ENCODE measurements at regions not wholly inside any gene's neighbourhood (a gene's known extent, or its start where the extent isn't known, plus 50 kb on each side); places are given as distances from the start of the nearest gene placed in this dataset.

DNA sequence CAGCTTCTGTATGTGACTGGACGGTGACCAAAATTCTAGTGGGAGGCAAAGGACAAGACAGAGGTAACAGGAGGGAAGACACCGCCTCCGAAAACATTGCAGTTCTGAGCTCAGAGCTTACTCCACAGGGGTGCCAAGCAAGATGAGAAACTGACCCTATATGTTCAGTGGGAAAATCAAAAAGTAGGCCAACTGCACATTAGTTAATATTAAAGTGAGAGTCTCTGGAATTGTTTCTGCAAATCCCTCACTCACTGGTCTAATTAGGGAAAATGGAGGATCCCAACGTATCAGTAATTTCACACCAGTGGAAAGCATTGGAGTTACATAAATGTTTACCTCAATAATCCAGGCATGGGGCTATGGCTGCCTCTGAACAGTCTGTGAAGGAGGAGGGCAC, 313.3 kb upstream of the KCNH8 start:
- in situ Hi-C loops (cut with MboI; ENCODE audit: low sequenced_read_pairs) = no loop called here

DNA sequence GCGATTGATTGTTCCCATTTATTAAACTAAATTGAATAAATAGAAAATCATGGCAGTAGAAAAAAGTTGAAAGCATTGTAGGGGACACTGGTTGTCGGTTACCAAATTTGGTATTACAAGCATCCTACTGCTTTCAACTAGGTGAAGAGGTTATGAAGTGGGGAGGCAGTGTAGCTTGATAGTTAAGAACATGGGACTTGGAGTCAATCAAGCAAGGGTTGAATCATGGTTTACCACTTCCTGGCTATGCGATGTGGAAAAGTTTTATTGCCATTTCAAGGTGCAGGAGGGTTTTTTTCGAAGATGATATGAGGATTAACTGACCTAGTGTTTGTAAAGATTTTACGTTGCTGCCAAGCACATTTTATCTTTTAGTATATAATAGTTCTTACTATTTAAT, 318.2 kb upstream of the KCNH8 start:
- in situ Hi-C loops (cut with MboI; ENCODE audit: low sequenced_read_pairs) = no loop called here

DNA sequence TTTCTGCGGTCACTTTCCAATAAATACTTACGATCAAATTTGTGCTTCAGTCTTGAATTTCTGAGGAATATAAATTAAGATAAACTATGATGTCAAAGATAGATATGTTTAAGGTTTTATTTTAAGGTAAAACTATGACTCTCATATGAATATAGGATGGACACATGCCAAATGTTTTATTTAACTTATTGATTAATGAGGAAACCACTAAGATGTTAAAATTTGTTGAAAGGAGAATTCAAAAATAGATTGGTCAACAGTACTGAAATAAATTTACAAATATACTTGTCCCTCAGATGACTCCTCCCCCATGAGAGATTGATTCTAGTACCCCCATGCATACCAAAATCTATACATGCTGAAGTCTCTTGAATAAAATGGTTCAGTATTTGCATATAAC, 319.7 kb upstream of the KCNH8 start:
- in situ Hi-C loops (cut with MboI; ENCODE audit: low sequenced_read_pairs) = no loop called here

DNA sequence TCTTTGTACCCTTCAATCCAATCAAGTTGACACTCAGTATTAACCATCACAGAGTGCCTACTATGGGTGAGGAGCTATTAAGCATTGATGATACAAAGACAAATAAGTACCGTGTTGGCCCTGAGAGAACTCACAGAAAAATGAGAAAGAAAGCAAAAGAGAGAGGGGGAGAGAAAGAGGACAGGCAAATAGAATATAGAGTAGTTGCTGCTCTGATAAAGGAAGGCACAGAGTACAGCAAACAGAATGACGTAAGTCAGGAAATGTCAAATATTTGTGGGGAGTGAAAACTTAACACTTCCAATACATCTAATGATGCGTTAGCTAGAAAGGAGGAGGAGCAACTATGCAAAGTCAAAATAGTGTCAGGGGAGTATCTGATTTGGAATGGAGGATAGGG, 320.6 kb upstream of the KCNH8 start:
- in situ Hi-C loops (cut with MboI; ENCODE audit: low sequenced_read_pairs) = no loop called here

DNA sequence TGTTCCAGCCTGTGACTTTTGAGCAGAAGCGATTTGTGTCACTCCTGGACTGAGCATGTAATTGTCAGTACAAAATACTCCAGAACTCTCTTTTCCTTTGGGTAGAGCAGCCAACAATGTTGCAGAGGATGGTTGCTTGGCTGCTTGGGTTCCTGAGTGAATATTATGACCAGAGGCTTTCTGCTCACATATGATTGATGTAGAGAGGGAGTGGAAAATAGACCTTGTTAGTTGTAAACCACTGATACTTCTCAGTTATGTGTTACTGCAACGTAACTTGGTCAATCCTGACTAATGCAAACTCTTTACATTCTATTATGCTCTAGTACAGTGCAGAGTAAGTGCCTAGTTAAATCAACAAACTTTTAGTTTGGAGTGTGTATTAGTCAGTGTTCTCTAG, 322.6 kb upstream of the KCNH8 start:
- in situ Hi-C loops (cut with MboI; ENCODE audit: low sequenced_read_pairs) = no loop called here

DNA sequence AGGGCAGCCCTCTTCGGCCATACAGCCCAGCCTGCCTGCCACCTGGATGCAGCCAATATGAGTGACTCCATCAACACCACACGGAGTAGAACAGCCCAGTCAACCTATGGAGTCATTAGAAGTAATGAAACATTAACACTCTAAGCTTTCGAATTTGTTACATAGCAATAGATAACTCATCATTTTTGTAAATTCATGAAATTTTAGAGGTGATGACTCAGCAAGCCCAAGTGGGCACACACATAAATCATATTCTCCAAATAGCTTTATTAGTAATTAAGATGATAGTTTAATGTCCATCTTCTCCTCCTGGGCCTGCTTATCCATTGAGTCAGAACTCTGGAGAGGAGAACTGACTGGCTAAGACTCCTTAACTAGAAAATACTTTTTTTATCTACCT, 335.0 kb upstream of the KCNH8 start:
- in situ Hi-C loops (cut with MboI; ENCODE audit: low sequenced_read_pairs) = no loop called here

DNA sequence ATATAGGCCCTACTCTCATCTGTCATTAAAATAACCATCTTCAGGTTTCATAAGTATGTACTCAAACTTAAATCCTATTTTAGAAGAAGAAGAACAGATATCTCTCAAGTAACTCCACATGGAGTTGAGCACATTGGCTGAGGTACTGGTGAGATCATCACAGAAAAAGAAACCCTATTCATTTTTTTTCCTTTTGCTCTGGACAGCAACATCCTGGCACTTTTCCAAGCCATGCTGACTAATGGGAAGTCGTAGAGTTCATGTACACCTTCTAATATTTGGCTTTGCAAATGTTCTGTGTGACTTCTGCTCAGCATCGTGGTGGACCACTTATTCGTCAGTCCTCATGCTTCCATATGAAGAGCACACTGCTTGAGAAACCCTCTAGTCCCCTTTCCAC, 336.0 kb upstream of the KCNH8 start:
- in situ Hi-C loops (cut with MboI; ENCODE audit: low sequenced_read_pairs) = no loop called here

DNA sequence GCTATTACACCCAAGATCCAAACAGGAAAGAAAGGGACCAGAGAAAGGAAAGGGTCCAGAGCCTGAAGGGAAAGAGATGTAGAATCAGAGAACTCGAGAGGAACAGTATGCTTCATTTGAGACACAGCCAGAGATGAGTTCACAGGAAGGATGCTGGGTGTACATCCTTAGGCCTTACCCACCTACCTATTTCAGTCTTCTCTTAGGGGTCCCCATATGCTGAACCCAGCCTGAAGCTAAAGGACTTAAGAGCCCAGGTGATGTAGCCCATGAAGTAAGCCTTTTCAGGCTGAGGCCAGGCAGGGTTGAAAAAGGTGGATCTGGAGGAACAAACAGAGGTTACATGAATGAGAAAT, 338.0 kb upstream of the KCNH8 start:
- in situ Hi-C loops (cut with MboI; ENCODE audit: low sequenced_read_pairs) = no loop called here

DNA sequence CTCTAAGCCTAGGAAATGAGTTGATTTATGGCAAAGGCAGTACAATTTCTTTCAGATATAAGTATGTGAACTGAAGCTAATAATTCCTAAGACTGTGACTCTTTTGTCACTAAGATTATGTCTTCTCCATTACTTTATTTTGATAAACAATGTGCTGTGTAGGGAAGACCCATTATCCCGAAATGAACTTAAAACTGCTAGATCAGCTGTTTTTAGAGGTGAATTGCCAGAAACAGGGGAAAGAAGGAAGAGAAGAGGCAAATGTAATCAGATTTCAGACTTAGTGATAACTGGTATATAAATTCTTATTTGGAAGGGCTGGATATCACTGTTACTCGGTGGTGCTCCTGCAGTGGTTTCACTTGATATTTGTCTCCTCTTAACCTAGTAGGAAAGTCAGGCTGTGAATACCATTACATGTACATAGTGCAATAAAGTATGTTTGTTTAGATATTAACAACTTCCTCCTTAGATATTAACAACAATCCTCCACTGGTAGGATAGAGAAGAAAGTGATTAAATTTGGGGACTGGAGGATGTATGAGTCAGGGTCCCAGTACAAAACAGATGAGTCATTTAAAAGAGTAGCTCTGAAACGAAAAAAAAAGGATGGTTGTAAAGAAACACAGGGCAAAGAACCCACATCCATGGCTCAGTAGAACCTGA, 338.5 kb upstream of the KCNH8 start:
- in situ Hi-C loops (cut with MboI; ENCODE audit: low sequenced_read_pairs) = no loop called here

DNA sequence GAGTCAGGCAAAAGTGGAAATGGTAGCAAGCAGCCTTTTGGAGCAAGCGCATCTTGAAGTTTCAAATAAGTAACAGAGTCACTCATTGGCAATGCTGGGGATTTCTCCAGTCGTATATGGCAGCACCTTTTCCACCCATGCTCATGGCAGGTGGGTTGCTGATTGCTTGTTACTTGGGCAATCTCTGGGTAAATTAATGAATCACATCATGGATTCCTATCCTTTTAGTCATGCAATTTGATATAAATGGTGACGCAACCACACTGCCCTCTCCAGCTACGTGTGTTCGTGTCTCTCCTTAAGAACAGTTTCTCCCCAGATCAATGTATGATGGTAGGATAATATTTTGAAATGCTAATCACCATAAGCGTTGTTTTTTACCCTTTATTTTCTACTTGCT, 339.9 kb upstream of the KCNH8 start:
- in situ Hi-C loops (cut with MboI; ENCODE audit: low sequenced_read_pairs) = no loop called here

DNA sequence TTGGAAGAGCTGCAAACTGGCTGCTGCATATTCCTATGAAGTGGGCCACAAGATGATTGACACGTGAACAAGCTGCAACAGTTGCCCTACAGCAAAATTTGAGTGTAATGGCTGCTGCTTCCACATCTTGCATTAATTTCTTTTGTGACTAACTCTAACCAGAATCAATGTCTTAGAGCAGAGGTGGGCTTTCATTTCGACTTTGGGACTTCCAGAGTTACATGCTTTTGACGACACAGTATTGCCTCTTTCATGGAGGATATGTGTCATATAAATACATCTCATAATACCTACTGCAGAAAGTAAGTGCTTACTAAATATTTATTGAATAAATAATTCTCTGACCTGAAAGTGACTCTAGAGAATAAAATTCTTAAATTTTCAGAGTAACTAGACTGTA, 340.7 kb upstream of the KCNH8 start:
- in situ Hi-C loops (cut with MboI; ENCODE audit: low sequenced_read_pairs) = no loop called here

DNA sequence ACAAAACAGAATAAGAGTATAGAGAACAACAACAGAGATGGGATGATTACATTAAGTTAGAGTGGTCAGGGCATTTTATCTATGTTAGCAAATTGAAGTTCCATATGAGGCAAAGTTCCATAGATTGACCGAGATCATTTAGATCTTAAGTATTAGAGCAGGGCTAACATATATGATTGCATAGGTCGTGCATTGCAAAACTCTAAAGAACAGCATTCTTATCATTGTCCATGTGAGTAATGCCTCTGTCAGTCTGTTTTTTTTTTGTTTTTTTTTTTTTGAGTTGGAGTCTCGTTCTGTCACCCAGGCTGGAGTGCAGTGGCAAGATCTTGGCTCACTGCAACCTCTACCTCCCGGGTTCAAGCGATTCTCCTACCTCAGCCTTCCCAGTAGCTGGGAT, 341.7 kb upstream of the KCNH8 start:
- in situ Hi-C loops (cut with MboI; ENCODE audit: low sequenced_read_pairs) = no loop called here

DNA sequence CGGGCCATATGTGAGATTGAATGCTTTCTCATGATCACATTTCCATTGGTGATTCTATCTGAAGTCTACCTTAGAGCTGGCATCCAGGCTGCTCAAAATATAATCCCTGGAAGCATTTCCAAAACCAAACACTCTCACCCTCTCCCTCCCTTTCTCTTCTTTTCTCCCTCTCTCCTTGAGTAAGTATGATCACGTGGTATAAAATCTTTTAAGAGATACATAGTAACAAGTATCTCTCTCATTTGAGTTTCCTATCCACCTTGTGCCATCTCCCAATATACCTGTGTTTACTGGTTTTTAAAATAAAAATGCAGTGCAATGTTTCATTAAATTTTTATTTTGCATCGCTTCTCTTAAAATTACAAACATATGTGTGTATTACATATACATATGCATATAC, 350.9 kb upstream of the KCNH8 start:
- in situ Hi-C loops (cut with MboI; ENCODE audit: low sequenced_read_pairs) = no loop called here

DNA sequence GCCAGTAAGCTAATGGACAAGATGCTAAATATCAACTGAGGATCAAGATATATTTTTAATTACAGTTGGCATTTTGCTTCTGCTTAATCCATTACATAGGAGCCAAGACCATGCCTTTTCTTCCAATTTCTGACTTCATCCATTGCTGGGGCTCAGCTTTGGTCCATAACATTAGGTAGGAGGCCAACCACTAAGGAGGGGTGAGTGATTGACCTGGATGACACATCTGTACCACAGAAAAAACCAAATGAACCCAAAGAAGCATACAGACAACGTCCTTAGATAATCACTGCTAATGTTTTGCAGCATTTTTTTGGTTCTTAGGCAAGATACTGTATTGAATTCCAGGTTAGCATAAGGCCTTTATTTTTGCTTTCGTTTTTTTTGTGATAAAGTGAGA, 353.2 kb upstream of the KCNH8 start:
- in situ Hi-C loops (cut with MboI; ENCODE audit: low sequenced_read_pairs) = no loop called here

DNA sequence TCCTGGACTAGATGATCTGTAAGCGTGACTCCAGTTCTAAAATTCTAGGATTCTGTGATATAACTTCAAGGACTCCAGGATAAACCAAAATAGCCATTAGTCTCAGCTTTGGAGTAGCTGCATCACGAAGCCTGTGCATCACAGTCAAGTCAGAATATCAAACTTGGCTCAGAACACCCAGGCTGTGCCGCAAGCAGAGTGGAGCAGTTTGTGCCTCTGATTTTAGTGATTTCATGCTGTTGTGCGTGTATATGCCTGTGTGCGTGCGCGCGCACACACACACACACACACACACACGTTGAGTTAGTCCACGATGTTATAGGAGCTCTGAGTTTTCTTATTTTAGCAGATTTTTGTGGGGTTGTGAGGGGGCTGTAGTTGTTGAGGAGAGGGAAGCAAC, 356.6 kb upstream of the KCNH8 start:
- in situ Hi-C loops (cut with MboI; ENCODE audit: low sequenced_read_pairs) = no loop called here

DNA sequence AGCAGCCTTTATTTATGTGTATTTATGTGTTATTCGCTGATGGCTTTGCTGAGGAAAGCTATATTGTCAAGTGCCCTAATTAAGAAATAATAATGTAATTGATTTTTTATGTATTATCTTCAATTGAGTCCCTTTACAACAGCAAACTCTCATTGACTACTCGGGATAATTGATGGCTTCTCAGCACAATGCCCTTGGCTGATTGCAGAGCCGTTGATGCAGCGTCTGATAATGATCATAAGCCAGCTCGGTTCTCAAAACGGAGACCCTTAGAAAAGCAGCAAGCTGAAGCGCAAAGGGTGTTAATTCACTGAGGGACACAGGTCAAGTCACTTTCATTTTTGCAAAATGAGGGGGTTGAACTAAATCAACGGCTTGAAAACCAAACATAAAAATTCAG, 357.1 kb upstream of the KCNH8 start:
- in situ Hi-C loops (cut with MboI; ENCODE audit: low sequenced_read_pairs) = no loop called here

DNA sequence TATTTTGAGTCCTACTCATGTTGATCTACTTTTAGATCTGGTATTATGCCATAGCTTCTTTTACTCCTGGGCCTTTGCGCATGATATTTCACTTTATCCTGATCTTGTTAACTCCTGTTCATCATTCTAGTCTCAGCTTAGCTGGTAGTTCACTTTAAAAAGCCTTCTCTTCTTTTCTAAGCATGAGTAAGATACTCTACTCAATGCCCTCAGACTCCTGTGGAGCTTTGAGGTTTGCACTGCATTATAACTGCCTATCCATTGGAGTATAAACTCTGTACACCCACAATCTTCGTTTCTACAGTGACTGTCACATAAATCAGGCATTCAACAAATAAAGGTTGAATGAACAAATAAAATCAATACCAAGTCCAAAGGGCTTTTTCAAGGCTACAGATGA, 357.9 kb upstream of the KCNH8 start:
- in situ Hi-C loops (cut with MboI; ENCODE audit: low sequenced_read_pairs) = no loop called here

DNA sequence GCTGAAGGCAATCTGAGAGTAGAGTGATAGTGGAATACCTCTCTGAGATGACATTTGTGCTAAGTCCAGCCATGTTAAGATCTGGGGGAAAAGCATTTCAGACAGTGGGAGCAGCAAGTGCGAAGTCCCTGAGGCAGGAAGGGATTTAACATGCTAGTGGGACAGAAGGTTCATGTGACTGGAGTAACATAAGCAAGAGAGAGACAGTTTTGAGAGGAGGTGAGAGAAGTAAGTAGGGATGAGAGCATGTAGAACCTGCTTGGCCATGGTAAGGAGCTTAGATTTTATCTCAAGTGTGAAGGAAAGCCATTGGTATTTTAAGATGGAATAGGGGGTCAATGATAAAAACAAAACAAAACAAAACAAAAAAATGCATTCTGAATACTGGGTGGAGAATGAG, 358.6 kb upstream of the KCNH8 start:
- in situ Hi-C loops (cut with MboI; ENCODE audit: low sequenced_read_pairs) = no loop called here

DNA sequence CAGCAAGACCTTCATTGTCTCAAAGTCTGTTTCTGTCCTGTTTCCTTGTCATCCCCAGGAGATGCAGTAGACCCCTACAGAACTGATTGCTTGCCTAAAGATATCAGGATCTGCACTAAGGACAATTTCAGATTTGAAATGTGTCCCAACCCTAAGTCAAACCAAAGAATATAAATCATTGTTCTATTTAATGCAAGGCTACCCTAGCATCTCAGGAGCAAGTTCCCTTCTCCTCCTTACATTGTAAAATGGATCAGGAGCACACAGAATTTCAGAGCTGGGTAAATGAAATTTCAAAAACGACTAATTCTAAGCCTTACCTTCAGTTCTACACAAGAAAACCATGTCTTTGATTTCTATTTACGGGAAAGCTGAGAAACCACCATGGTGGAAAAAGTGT, 360.9 kb upstream of the KCNH8 start:
- in situ Hi-C loops (cut with MboI; ENCODE audit: low sequenced_read_pairs) = no loop called here

DNA sequence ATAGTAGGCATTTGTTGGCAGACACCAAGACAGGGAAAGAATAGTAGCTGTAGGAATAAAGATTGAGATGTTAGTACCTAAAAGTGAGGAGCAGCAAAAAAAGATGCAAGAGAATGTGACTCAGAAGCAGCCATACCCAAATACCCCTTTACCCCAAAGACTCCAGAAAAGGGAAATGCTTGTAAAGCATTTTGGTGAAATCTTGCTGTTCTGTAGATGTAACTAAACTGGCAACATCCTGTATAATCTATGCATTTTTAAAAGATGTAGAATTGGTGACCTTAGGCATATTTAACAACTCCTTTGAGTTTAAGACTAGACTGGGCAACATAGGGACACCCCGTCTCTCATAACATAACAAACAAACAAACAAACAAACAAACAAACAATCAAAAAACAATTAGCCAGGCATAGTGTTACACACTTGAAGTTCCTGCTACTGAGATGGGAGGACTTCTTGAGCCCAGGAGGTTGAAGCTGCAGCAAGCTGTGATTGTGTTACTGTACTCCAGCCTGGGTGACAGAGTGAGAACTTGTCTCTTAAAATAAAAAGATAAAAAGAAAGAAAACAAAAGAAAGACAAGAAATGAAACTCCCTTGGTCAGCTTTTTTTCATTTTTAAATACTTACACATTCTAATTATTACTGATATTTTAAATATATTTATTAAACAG, 361.5 kb upstream of the KCNH8 start:
- in situ Hi-C loops (cut with MboI; ENCODE audit: low sequenced_read_pairs) = no loop called here

DNA sequence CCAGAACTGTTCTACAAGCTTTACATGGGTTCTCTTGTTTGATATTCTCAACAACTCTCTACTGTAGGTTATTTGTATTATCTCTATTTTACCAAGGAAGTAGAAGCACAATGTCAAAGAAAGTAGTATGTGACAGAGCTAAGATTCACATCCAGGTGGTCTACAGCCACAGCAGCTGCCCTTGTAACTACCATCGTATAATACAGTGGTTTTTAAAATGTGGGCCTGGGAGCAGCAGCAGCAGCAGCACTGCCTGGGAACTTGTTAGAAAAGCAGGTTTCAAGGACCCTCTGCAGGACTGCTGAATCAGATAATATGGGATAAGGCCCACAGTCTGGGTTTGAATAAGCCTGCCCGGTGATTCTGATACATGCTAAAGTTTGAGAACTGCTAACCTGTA, 357.1 kb upstream of the SATB1 start:
- in situ Hi-C loops (cut with MboI; ENCODE audit: low sequenced_read_pairs) = no loop called here

DNA sequence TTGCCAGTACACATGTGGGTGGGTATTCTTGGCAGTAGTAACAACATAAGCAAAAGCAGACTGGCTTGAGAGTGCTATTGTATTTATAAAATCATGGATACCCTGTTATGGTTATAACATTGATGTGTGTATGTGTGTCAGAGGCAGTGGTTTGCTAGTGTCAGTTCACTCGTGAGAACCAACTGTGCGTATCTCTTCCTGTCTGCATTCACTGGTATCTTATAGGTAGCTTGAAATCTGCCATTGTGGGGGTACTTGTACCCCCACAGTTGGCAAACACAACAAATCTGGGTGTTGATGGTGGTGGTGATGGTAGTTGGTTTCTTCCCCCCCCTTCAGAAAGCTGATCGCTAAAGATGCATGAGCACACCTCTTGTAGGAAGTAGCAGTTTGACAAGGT, 355.8 kb upstream of the SATB1 start:
- in situ Hi-C loops (cut with MboI; ENCODE audit: low sequenced_read_pairs) = no loop called here

DNA sequence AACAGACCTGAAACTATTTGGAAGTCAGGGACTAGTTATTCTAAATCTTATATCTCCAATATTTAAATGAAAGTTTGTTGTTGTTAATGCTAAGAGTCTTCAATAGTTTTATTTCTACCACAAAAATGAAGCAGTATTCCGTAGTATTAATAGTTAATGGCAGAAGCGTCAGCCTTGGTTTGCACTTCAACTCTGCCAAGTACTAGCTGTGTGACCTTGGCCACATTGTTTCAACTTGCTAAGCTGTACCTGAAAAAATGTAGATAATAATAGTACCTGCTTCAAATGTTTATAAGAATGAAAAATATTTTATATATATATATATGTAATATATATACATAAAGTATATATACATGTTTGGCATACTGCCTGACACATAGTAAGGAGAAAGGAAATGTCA, 354.6 kb upstream of the SATB1 start:
- in situ Hi-C loops (cut with MboI; ENCODE audit: low sequenced_read_pairs) = no loop called here

Measured in HL-60/S4 treated with retinoic acid at 250 ng/mL for 4 days and 3 days (cell line).